GM12872 (cell line): ENCODE measurements at regions not wholly inside any gene's neighbourhood (a gene's known extent, or its start where the extent isn't known, plus 50 kb on each side); places are given as distances from the start of the nearest gene placed in this dataset.

Source experiments
- CTCF ChIP-seq: IDR thresholded peaks from 3 replicates; pipeline ENCODE4 v1.5.1; 2011; ENCODE audit warnings: low read depth, mild to moderate bottlenecking, low read length, moderate library complexity; ENCODE audit not compliant: insufficient read depth

- TF ChIP-seq CTCF = no peak
Measured at GRCh38 chr12:77555074-77555473, 275.6 kb upstream of the NAV3 start.

GRCh38 chr12:77553976-77554619, 276.6 kb upstream of the NAV3 start:
- TF ChIP-seq CTCF = no peak

GRCh38 chr12:77549383-77550128, 281.1 kb upstream of the NAV3 start:
- no peak for TF ChIP-seq CTCF

- TF ChIP-seq CTCF = no peak
Measured at GRCh38 chr12:77548797-77549196, 281.9 kb upstream of the NAV3 start.

GRCh38 chr12:77540097-77540496, 290.6 kb upstream of the NAV3 start:
- TF ChIP-seq CTCF = peak; percentile 28; the same call in 1 of the 3 replicates

- no peak for TF ChIP-seq CTCF
Measured at GRCh38 chr12:77537663-77538062, 293.0 kb upstream of the NAV3 start.

- TF ChIP-seq CTCF = no peak
Measured at GRCh38 chr12:77535734-77536133, 295.0 kb upstream of the NAV3 start.
